ENCODE measurements at regions not wholly inside any gene's neighbourhood (a gene's known extent, or its start where the extent isn't known, plus 50 kb on each side); places are given as distances from the start of the nearest gene placed in this dataset.

GRCh38 chr12:124484526-124484953 lies 82.9 kb downstream of the NCOR2 start:
- intact Hi-C loops (cut with DNase I): loop anchor here in 1 of 10 donors (10.0 kb wide), 1 partner anchor 110 kb away; no protein-coding TSS in a partner anchor
- 80 to 93% (median 84%) methylated on average over 10 of the region's 10 CpGs for WGBS, 4 donors
- Histone ChIP-seq H3K27ac (no peak overlapping the region), H3K27me3 (no peaks in the 10 kb centered on the region), H3K4me3 (no peak overlapping the region), H3K9me3 (no peaks in the 10 kb centered on the region), H3K36me3 (peaks cover 0 to 63% (median 36%) of the 10 kb centered on the region in 9 donors), H3K4me1 (peaks cover 6 to 69% (median 44%) of the 10 kb centered on the region in 12 donors)
- DNase-seq (peak in 2 of 5 donors; percentile 16 to 49), ATAC-seq (no peak)
- no peak for TF ChIP-seq CTCF (IDR thresholded peaks at IDR 0.05)
- TF ChIP-seq POLR2A (IDR thresholded peaks at IDR 0.05): no peak

- no peak for ATAC-seq
- Histone ChIP-seq H3K36me3 (peaks cover 0 to 68% (median 36%) of the 10 kb centered on the region in 9 donors), H3K9me3 (no peaks in the 10 kb centered on the region), H3K4me3 (no peak overlapping the region), H3K4me1 (peaks cover 6 to 68% (median 44%) of the 10 kb centered on the region in 12 donors), H3K27ac (no peak overlapping the region), H3K27me3 (no peaks in the 10 kb centered on the region)
- 71 to 80% (median 79%) methylated on average over 12 of the region's 12 CpGs for WGBS, 4 donors
- DNase-seq: peak in 2 of 5 donors; percentile 22 to 36
- TF ChIP-seq CTCF (IDR thresholded peaks at IDR 0.05) (no peak), POLR2A (IDR thresholded peaks at IDR 0.05) (no peak)
- intact Hi-C loops (cut with DNase I): loop anchor here in 1 of 10 donors (10.0 kb wide), 1 partner anchor 109 kb away; no protein-coding TSS in a partner anchor
These were observed 83.3 kb downstream of the NCOR2 start for GRCh38 chr12:124484067-124484466.

- WGBS, 4 donors: 88 to 92% (median 90%) methylated on average over 19 to 27 of the region's 27 CpGs
- H3K36me3 ChIP-seq: peaks cover 0 to 74% (median 38%) of the 10 kb centered on the region in 9 donors
- H3K9me3 ChIP-seq: no peaks in the 10 kb centered on the region
- ATAC-seq: no peak
- peak in 3 of 5 donors; percentile 25 to 62 (median 30) for DNase-seq
- H3K4me3 ChIP-seq: no peak overlapping the region
- no peak for TF ChIP-seq POLR2A (IDR thresholded peaks at IDR 0.05)
- no peak for TF ChIP-seq CTCF (IDR thresholded peaks at IDR 0.05)
- H3K4me1 ChIP-seq: peaks cover 6 to 63% (median 35%) of the 10 kb centered on the region in 12 donors
- H3K27ac ChIP-seq: peak overlapping the region in 1 of 12 donors; percentile 13
- intact Hi-C loops (cut with DNase I): loop anchor here in 1 of 10 donors (10.0 kb wide), 1 partner anchor 108 kb away; no protein-coding TSS in a partner anchor
- H3K27me3 ChIP-seq: no peaks in the 10 kb centered on the region
These were observed 84.3 kb downstream of the NCOR2 start for GRCh38 chr12:124482901-124483799.

GRCh38 chr12:124482567-124482893 lies 84.9 kb downstream of the NCOR2 start:
- Histone ChIP-seq H3K9me3 (no peaks in the 10 kb centered on the region), H3K4me1 (peaks cover 6 to 57% (median 29%) of the 10 kb centered on the region in 12 donors), H3K36me3 (peaks cover 0 to 80% (median 44%) of the 10 kb centered on the region in 9 donors), H3K27ac (peak overlapping the region in 1 of 12 donors; percentile 13), H3K4me3 (no peak overlapping the region), H3K27me3 (no peaks in the 10 kb centered on the region)
- 90 to 96% (median 93%) methylated on average over 6 of the region's 6 CpGs for WGBS, 4 donors
- DNase-seq (peak in 2 of 5 donors; percentile 11 to 14), ATAC-seq (no peak)
- intact Hi-C loops (cut with DNase I): loop anchor here in 1 of 10 donors (10.0 kb wide), 1 partner anchor 108 kb away; no protein-coding TSS in a partner anchor
- TF ChIP-seq POLR2A (IDR thresholded peaks at IDR 0.05) (no peak), CTCF (IDR thresholded peaks at IDR 0.05) (no peak)
